Sigmoid colon (tissue), 6 donors: ENCODE measurements at regions not wholly inside any gene's neighbourhood (a gene's known extent, or its start where the extent isn't known, plus 50 kb on each side); places are given as distances from the start of the nearest gene placed in this dataset.

ENCODE experiments used
- DNase-seq: peaks from one replicate; pipeline ENCODE4 v3.0.0-alpha.2; 2019
- H3K27ac ChIP-seq, 4 donors: fragments of 200-600 bp; sonication (generic); one replicate each; pipeline ENCODE4 v1.5.1; 2016 to 2019; ENCODE audit warnings: mild to moderate bottlenecking in 1 of 4
- H3K27me3 ChIP-seq, 3 donors: fragments of 200-600 bp; sonication (generic); one replicate each; pipeline ENCODE4 v1.5.1; 2019; ENCODE audit warnings: mild to moderate bottlenecking in 1 of 3
- H3K36me3 ChIP-seq, 4 donors: fragments of 200-600 bp; sonication (generic); one replicate each; pipeline ENCODE4 v1.5.1; 2016 to 2019
- H3K4me1 ChIP-seq, 4 donors: fragments of 200-600 bp; sonication (generic); one replicate each; pipeline ENCODE4 v1.5.1; 2017 to 2019
- H3K4me3 ChIP-seq, 4 donors: fragments of 200-600 bp; sonication (generic); one replicate each; pipeline ENCODE4 v1.5.1; 2017 to 2019; ENCODE audit warnings: mild to moderate bottlenecking in 2 of 4, moderate library complexity in 1 of 4
- H3K9me3 ChIP-seq, 4 donors: fragments of 200-600 bp in 3 of 4; sonication (generic) in 3 of 4; one replicate each; pipeline versions ENCODE4 v1.5.1 to v1.6.1; 2013 to 2019
- EP300 ChIP-seq, 4 donors: sonication (generic); formaldehyde crosslinking; IDR thresholded peaks; one replicate each; pipeline ENCODE4 v1.6.1; 2017; ENCODE audit warnings: antibody characterized with exemption in 4 of 4
- POLR2A ChIP-seq, 2 donors: fragments of 450-650 bp; IDR thresholded peaks; one replicate each; pipeline ENCODE4 v1.6.1; 2016; ENCODE audit warnings: antibody characterized with exemption in 2 of 2, mild to moderate bottlenecking in 2 of 2, moderate library complexity in 2 of 2
- POLR2AphosphoS5 ChIP-seq, 4 donors: sonication (generic); formaldehyde crosslinking; IDR thresholded peaks; one replicate each; pipeline ENCODE4 v1.6.1; 2017; ENCODE audit warnings: antibody characterized with exemption in 4 of 4
- WGBS, 2 donors: extraction: QIAGEN DNeasy Blood & Tissue Kit; methylation state at CpG; one replicate each; pipeline ENCODE4 v1.1.7; 2013; 5-methylcytosine and 5-hydroxymethylcytosine counted together
- intact Hi-C: fragments of 100-400 bp; cut with DNase I; formaldehyde crosslinking; loops from one replicate; pipeline ENCODE4 v1.15.1; 2023
- small RNA-seq, 3 donors: library from RNA; depleted of rRNA; stranded (forward); fragments of <200 nt; gene quantifications; one replicate each; pipeline ENCODE3, GENCODE V24; 2016
- TF ChIP-seq, protein P1 (sequence below), 4 experiments: fragments of 450-650 bp in 3 of 4; fragments of 200-600 bp in 1 of 4; IDR thresholded peaks; one replicate each; pipeline ENCODE4 v1.5.1; 2016 to 2019; ENCODE audit warnings: antibody characterized with exemption in 4 of 4, mild to moderate bottlenecking in 3 of 4, moderate library complexity in 2 of 4
- donor health status: healthy with polysubstance abuse.
- donor health status: healthy.

DNA sequence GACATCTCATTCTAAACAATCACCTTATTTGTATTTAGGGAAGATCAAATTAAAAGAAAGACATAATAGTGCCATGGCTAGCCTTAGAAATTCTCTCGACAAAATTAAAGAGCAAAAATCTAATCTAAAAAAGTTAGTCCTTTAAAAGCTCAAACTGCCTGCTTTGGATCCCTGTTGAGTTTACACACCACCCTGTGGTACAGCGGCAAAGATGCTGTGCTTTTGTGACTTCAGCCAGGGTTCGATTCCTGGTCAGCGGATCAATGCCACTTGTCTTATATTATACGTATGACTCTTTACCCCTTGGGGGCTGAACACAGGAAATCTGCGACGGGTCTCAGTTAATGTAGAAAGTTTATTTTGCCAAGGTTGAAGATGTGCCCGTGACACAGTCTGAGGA, 51.3 kb upstream of the VOPP1 start:
- Histone ChIP-seq H3K4me3 (no peak overlapping the region), H3K9me3 (no peaks in the 10 kb centered on the region), H3K4me1 (no peaks in the 10 kb centered on the region), H3K27ac (no peak overlapping the region), H3K27me3 (no peaks in the 10 kb centered on the region), H3K36me3 (no peaks in the 10 kb centered on the region)
- intact Hi-C loops: no loop called here
- 95% methylated on average over 8 of the region's 8 CpGs for WGBS, 2 donors
- no peak for DNase-seq
- TF ChIP-seq, protein P1, sequence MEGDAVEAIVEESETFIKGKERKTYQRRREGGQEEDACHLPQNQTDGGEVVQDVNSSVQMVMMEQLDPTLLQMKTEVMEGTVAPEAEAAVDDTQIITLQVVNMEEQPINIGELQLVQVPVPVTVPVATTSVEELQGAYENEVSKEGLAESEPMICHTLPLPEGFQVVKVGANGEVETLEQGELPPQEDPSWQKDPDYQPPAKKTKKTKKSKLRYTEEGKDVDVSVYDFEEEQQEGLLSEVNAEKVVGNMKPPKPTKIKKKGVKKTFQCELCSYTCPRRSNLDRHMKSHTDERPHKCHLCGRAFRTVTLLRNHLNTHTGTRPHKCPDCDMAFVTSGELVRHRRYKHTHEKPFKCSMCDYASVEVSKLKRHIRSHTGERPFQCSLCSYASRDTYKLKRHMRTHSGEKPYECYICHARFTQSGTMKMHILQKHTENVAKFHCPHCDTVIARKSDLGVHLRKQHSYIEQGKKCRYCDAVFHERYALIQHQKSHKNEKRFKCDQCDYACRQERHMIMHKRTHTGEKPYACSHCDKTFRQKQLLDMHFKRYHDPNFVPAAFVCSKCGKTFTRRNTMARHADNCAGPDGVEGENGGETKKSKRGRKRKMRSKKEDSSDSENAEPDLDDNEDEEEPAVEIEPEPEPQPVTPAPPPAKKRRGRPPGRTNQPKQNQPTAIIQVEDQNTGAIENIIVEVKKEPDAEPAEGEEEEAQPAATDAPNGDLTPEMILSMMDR (IDR thresholded peaks at IDR 0.05): no peak
- TF ChIP-seq EP300 (IDR thresholded peaks at IDR 0.05): no peak
- no peak for TF ChIP-seq POLR2A (IDR thresholded peaks at IDR 0.05)
- TF ChIP-seq POLR2AphosphoS5 (IDR thresholded peaks at IDR 0.05): no peak

DNA sequence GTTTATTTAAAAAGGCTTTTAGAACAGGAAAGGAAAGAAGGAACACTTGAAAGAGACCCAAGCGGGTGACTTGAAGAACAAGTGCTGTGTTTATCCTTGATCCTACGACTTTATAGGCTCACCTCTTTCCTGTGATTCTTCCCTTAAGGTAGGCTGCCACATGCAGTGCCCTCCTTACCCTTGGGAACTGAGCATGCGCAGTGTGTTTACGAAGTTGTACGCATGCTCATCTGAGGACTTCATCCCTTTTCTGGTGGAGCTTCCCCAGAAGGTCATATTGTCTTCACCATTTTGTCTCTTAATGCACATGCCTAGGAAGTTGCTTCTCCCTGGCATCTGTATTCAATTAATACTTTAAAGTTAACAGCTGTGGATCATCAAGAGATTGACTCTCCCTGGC, 49.9 kb upstream of the VOPP1 start:
- intact Hi-C loops: no loop called here
- Histone ChIP-seq H3K27ac (no peak overlapping the region), H3K9me3 (no peaks in the 10 kb centered on the region), H3K4me1 (no peaks in the 10 kb centered on the region), H3K36me3 (no peaks in the 10 kb centered on the region), H3K4me3 (no peak overlapping the region), H3K27me3 (no peaks in the 10 kb centered on the region)
- no peak for TF ChIP-seq POLR2A (IDR thresholded peaks at IDR 0.05)
- no peak for TF ChIP-seq POLR2AphosphoS5 (IDR thresholded peaks at IDR 0.05)
- TF ChIP-seq, protein P1 (IDR thresholded peaks at IDR 0.05): no peak
- TF ChIP-seq EP300 (IDR thresholded peaks at IDR 0.05): no peak
- 85 to 89% methylated on average over 5 of the region's 5 CpGs for WGBS, 2 donors
- no peak for DNase-seq

Small RNA genes lying in the stretch of these regions (small RNA-seq; reads per million reads assigned to genes)
- gene RNU6-389P (0 reads per million in 3 donors), gene SUMO2P3 (0 reads per million in 3 donors)
